GM10248 (cell line): ENCODE measurements at regions not wholly inside any gene's neighbourhood (a gene's known extent, or its start where the extent isn't known, plus 50 kb on each side); places are given as distances from the start of the nearest gene placed in this dataset.

Source experiments
- CTCF ChIA-PET: fragments of 300-600 bp; sonication (Branson Sonifier 250); formaldehyde crosslinking; extraction: SDS; loops from one replicate; lab custom pipeline; 2021; ENCODE audit warnings: antibody characterized with exemption; lab: Yijun Ruan, JAX
- POLR2A ChIA-PET: fragments of 350-650 bp; sonication (Branson Sonifier 250); formaldehyde crosslinking; extraction: SDS; loops from one replicate; lab custom pipeline; 2020; ENCODE audit warnings: antibody characterized with exemption; lab: Yijun Ruan, JAX
- DNase-seq: peaks from one replicate; pipeline ENCODE4 v3.0.0; 2012; ENCODE audit errors: extremely low spot score
- TF ChIP-seq, protein P1 (sequence below): IDR thresholded peaks from 2 replicates; pipeline ENCODE4 v1.5.1; 2012; ENCODE audit warnings: mild to moderate bottlenecking, low read depth; ENCODE audit errors: extremely low read depth, missing control alignments, control extremely low read depth

DNA sequence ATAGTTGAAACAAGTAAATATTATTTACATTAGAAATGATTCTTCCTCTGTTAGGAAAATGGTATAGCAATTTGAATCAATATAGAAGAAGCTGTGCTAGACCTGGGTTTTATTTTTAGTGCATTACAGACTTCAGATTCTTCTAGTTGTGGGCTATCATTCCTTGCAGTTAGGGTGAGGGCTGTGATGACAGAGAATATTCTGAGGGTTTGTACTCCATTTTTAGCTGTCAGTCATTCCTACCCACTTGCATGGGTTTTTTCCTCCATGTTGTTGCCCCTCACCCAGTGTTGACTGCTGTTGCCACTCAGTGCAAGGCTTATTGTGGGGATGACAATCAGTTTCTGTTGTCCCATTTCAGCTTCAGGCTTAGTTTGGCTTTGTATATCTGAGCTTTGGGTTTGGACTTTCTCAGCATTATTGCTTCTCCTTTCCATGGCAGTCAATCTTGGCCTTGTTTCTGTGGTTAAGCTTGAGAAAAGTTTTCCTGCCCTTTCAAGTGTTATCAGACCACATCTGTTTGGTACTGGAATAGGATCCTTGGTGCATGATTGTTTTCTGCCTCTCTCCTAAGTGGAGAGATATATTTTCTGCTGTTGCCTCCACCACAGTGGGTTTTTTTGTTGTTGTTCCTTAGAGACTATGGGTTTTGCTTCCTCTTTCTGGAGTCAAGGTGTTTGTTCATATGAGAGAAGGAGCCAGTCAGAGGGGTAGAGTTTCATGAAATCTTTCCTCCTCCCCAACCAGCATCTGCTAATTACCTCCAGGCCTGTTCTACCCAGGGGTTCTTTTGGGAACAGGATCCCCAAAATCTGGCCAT lies 312.7 kb upstream of the CWC22 start:
- ChIA-PET CTCF (interaction anchor here (0.6 kb wide), 1 partner anchor 157 kb away, joined by 3 read pairs; no protein-coding TSS in a partner anchor), POLR2A (no interaction called here)
- TF ChIP-seq, protein P1, sequence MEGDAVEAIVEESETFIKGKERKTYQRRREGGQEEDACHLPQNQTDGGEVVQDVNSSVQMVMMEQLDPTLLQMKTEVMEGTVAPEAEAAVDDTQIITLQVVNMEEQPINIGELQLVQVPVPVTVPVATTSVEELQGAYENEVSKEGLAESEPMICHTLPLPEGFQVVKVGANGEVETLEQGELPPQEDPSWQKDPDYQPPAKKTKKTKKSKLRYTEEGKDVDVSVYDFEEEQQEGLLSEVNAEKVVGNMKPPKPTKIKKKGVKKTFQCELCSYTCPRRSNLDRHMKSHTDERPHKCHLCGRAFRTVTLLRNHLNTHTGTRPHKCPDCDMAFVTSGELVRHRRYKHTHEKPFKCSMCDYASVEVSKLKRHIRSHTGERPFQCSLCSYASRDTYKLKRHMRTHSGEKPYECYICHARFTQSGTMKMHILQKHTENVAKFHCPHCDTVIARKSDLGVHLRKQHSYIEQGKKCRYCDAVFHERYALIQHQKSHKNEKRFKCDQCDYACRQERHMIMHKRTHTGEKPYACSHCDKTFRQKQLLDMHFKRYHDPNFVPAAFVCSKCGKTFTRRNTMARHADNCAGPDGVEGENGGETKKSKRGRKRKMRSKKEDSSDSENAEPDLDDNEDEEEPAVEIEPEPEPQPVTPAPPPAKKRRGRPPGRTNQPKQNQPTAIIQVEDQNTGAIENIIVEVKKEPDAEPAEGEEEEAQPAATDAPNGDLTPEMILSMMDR = no peak
- DNase-seq = peak; percentile 5

DNA sequence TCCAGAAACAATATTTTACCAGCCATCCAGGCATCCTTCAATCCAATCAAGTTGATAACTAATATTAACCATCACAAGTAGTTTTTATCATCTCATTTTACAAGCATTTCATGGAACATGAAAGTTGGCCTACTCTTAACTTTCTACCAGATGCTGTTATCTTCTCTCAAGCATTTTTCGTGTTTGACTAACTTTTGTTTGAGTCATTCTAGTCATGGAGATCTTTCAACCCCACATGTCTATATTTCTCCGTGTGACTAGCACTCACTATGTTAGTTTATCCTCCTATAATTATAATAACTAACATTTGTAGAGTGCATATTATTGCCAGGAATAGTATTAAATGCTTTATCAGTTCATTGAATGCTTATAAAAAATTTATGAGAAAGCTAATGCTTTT lies 307.0 kb upstream of the CWC22 start:
- POLR2A ChIA-PET = no interaction called here
- no peak for DNase-seq
- CTCF ChIA-PET = no interaction called here
- TF ChIP-seq, protein P1 = no peak

DNA sequence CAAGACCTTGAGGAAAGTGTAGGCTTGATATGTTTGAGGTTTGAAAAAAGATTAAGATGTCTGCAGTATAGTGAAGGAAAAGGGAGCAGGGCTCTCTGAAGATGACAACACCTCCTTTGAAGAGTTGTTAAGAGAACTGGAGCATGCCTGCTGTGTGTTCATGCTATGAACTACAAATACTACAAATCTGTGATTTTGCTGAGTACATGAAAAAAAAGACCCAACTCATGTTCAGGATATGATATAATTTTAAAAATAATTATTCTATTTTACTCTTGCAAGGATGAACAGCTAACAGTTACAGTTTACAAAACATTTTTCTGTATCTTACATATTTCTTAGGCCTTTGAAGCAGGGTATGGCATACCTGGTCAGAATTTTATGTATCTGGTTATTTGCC lies 305.4 kb upstream of the CWC22 start:
- TF ChIP-seq, protein P1 = no peak
- ChIA-PET POLR2A (no interaction called here), CTCF (interaction anchor here (1.2 kb wide), 1 partner anchor 9 kb away, joined by 4 read pairs; no protein-coding TSS in a partner anchor)
- DNase-seq = no peak

DNA sequence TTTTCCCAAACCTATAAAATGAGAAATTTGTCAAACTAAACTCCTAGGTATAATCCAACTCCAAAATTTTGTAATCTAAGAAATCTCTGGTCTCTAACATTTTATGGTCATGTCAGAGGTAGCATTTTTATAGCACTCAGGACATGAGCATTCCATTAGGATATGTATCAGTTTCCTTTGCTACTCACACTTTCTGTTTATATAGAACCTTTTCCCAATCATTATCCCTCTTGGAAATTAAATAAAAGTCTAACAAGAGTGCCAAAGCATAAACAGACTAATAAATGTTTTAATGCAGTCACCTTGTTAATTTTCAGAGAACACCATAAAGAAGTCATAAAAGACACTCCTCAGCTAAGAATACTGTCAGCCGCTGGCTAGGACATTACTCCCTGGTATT lies 300.0 kb upstream of the CWC22 start:
- CTCF ChIA-PET = interaction anchor here (0.9 to 1.5 kb wide), 2 partner anchors 8 to 11 kb away, joined by 3 read pairs; no protein-coding TSS in a partner anchor
- TF ChIP-seq, protein P1 = no peak
- POLR2A ChIA-PET = no interaction called here
- no peak for DNase-seq

DNA sequence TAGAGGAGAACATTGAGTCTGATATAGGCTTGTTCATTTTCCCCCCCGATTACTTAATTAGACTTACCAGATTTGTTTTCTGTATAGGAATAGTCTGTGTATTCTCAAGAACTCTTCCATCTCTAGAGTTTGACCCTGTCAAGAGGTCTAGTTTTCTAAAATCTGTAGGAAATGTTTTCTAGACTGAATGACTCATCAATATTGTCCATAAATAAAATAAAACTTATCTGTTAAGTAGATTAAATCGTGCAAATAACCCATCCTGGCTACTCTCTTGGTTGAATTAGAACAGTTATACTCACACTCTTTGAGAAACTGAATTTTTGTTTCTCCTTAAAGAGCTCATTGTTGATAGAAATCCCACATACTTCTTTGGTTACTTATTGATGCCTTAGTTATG lies 299.2 kb upstream of the CWC22 start:
- TF ChIP-seq, protein P1 = no peak
- CTCF ChIA-PET = interaction anchor here (0.9 to 1.5 kb wide), 2 partner anchors 9 to 12 kb away, joined by 3 read pairs; no protein-coding TSS in a partner anchor
- no peak for DNase-seq
- POLR2A ChIA-PET = no interaction called here

DNA sequence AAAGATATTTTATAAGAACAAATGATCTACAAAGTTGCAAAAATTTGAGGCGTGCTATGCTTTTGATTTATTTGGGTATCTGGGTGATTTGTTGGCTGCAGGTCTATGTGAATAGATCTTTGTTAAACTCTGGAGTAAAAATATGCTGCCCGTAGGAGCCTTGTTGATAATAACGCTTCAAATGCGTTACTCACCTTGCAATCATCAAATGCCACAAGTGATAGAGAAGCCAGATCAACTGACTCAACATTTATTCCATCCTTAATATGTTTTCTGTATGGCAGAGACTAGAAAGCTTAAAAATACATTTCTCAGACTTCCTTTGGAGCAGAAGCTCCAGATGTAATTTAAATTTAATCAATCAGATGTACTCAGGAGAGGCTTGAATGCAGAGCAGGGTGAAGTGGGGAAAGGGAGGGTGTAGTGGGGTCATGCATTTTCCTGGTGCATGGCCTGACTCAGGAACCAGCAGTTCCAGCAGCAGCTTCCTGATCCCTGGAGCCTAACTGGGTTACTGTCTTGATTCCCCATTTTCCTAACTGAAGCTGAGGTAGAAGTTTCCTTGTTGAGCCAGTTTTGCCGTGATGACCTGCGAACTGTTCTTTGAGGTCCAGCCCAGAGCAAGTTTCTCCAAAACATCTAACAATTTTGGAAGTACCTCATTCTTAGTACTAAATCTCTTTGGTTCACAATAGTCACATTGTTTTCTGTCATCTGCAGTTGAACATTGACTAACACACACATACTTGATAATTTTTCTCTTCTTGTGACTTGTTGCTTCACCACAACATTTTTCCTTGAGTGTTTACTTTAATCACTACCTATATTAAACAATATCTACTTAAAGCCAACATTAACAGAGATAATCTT lies 284.7 kb upstream of the CWC22 start:
- ChIA-PET POLR2A (no interaction called here), CTCF (no interaction called here)
- DNase-seq = no peak
- TF ChIP-seq, protein P1 = no peak
